Upper lobe of left lung (tissue), 4 donors: ENCODE measurements at regions not wholly inside any gene's neighbourhood (a gene's known extent, or its start where the extent isn't known, plus 50 kb on each side); places are given as distances from the start of the nearest gene placed in this dataset.
"Not testable (repeated sequence)": the region's sequence is repeated elsewhere in the genome, so short reads cannot be mapped to it uniquely, and the experiment has no call there.

Source experiments
- CTCF ChIP-seq, 6 experiments: fragments of 450-650 bp in 4 of 6; fragments of 200-600 bp in 2 of 6; sonication (generic) in 2 of 6; IDR thresholded peaks; one replicate each; pipeline ENCODE4 v1.5.1; 2016 to 2019; ENCODE audit warnings: antibody characterized with exemption in 6 of 6
- POLR2A ChIP-seq, 4 donors: fragments of 450-650 bp; IDR thresholded peaks; one replicate each; pipeline ENCODE4 v1.5.1; 2016 to 2017; ENCODE audit warnings: antibody characterized with exemption in 4 of 4, mild to moderate bottlenecking in 2 of 4
- POLR2AphosphoS5 ChIP-seq, 2 donors: sonication (generic); formaldehyde crosslinking; IDR thresholded peaks; one replicate each; pipeline ENCODE4 v1.5.1; 2017; ENCODE audit warnings: antibody characterized with exemption in 2 of 2

GRCh38 chr10:100638969-100639368 is 103.2 kb downstream of the HIF1AN start:
- not testable (repeated sequence) for TF ChIP-seq CTCF, POLR2AphosphoS5, POLR2A (IDR thresholded peaks at IDR 0.05)
